SK-MEL-5 (cell line): ENCODE measurements at regions not wholly inside any gene's neighbourhood (a gene's known extent, or its start where the extent isn't known, plus 50 kb on each side); places are given as distances from the start of the nearest gene placed in this dataset.
A peak's percentile ranks its signal among the peaks of the same experiment; 100 is the strongest.
"Not testable (repeated sequence)": the region's sequence is repeated elsewhere in the genome, so short reads cannot be mapped to it uniquely, and the experiment has no call there.

Experiments used
- DNase-seq: peaks from one replicate; pipeline ENCODE4 v3.0.0-alpha.2; 2016; ENCODE audit warnings: low read depth, low spot score
- in situ Hi-C: cut with HindIII; loops from 2 replicates; pipeline ENCODE4 v1.10.0; 2016; ENCODE audit warnings: low sequenced_read_pairs, high pct_unique_total_duplicates, low pct_unique_long_range_greater_than_20kb

DNA sequence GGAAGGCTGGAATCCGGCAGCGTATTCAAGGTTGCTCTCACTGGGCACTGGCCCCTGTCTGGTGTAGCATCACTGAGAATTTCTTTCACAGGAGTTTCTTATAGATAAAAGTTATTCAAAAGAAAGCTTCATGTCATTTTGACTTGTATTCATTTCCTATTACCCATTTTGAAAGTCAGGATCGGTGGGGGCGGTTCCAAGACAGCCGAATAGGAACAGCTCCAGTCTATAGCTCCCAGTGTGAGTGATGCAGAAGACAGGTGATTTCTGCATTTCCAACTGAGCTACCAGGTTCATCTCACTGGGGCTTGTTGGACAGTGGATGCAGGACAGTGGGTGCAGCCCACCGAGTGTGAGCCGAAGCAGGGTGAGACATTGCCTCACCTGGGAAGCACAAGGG lies 51.5 kb upstream of the CDC42EP3 start:
- in situ Hi-C loops, DNase-seq: not testable (repeated sequence)

DNA sequence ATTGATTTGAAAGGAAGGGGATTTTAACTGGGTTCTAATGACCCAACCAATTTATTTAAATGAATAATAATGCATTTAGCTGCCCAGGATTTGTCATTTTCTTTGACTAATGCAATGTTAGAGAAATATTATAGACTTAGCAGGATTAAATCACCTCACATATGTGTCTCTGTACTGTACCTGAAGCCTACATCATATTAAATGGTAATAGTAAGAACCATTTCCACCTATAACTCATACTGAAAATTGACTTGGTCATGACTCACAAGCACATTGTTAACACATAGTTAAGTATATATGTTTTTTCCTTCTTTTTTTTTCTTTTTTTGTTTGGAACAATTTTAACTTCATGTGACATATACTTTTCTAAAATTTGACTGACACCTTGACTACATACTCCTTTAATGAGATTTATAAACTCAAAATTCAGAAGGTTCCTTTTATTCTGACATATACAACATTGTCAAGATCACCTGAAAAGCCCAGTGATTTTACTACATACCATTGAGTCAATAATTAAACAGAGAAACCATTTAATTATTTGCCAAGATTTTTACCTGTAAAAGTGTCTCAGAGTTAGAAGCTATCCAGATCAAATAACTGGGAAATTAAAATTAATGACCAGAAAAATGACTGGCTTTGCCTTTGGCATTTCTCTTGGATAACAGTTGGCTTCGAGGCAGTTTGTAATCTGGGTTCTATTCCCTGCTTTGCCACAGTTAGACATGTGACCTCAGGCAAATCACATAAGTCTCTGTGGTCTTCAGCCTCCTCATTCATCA lies 58.8 kb upstream of the CDC42EP3 start:
- DNase-seq, result no peak
- in situ Hi-C loops, result no loop called here

GRCh38 chr2:37732412-37732811 lies 61.0 kb upstream of the CDC42EP3 start:
- DNase-seq, in situ Hi-C loops: not testable (repeated sequence)

DNA sequence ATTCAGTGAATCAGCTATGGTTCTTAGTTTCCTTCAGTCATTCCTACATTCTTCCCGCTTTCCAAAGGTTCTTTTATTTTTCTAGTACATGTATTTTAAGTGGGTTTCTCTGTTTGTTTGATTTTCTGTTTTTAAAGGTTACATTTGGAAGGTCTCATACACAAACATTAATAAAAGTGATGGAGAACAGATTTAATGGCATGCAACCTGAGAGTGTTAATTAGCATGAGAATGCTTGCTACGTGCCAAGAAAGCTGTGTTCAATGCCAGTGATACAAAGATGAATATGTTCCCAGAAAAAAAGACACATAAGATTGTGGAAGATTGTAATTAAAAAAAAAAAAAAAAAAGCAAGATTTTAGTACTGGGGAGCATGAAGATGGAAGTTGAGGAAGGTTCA lies 61.8 kb upstream of the CDC42EP3 start:
- in situ Hi-C loops, result no loop called here
- no peak for DNase-seq

DNA sequence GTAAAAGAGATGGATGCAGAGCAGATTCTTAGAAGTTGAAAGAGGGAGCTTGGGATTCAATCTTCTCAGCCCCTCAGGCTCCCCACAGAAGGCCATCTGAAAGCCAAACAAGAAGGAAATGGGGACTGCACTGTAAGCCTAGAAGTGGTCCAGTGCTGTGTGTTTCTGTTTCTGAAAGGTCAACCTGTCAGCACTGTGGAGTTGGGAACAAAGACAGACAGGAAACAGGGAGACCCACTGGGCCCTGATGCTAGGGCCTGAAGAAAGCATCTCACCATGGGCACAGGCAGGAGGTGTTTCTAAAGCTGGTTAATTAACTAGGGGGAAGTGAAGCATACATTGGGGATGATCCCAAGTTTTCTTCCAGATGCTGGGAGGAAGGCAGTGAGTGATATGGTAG lies 62.5 kb upstream of the CDC42EP3 start:
- in situ Hi-C loops, DNase-seq: not testable (repeated sequence)

GRCh38 chr2:37734891-37735523 lies 63.6 kb upstream of the CDC42EP3 start:
- in situ Hi-C loops, DNase-seq: not testable (repeated sequence)

DNA sequence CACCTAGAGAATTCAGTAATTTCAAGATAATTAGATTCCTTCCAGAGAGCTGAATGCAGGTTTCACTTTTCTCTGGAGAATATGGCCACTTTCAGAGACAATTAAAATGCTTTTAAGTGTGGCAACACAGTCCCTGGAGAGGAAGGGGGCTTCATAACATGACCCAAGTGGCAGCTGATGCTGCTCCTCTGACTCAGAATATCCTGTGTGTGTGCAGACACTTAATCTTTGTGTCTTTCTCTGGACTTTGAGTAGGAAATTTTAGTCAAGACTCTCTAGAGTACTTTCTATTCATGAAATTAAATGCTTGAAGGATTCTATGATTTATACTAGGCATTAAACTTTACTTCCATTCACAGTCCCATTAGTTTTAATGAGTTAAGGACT lies 64.1 kb upstream of the CDC42EP3 start:
- DNase-seq, result not testable (repeated sequence)

DNA sequence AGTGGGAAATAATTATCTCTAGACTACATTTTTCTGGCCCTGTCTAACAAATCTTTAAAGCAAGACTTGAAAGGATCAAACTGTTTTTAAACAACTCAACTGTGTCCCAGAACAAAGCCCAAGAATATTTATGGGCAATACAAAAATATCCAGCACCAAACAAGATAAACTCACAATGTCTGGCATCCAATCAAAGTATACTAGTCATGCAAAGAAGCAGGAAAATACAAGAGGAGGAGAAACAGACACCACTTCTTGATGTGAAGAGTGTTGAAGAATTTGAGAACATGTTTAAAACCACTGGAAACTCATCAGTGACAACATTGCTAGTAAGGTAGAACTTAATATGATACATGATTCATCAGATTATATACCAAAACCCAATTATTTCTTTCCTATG lies 66.1 kb upstream of the CDC42EP3 start:
- in situ Hi-C loops, result no loop called here
- DNase-seq, result no peak

More for the DNA sequence above, 64.1 kb upstream of the CDC42EP3 start:
- in situ Hi-C loops, result not testable (repeated sequence)

DNA sequence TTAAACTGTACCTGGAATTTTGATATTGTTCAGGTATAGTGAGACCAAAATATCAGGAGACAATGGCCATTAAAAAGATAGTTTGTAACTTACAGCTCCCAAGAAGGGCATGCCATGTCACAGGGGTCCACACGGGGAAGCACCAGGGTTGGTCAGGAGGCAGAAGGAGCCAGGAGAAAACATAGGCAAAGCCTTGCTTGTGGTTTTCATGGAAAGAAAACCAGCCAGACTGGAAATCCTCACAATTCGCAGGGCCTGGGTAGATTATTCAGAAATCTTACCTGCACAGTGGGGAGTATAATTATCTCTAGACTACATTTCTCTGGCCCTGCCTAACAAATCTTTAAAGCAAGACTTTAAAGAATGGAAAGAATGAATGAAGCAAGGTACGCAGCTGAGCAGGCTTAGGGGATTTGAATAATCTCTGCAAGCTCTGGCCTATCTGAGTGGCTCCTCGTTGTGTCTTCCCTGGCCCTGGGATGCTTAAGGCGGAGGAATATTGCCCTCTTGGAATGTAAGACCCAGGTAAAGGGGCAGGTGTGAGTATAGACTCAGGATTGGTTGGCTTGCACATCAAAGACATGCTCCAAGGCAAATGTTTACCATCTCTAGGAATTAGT lies 66.9 kb upstream of the CDC42EP3 start:
- DNase-seq, result no peak
- in situ Hi-C loops, result no loop called here

DNA sequence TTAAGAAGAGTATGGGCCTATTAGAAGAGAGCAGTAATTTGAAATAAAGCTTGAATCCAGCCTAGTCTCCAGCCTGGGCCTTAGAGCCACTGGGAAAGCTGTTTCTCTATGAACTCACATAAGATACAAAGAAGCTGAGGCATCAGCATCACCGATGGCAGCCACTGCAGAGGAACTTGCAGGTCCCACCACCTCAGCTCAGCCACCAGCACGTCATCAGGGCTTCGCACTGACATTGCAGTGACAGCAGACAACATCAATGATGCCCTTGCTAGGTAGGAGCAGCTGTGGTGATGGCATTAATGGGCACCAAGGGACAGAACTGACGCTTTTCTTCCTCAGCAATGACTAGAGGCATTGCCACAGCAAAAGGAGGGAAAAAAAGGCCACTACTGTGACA lies 67.7 kb upstream of the CDC42EP3 start:
- DNase-seq, result no peak
- in situ Hi-C loops, result no loop called here

- in situ Hi-C loops, result no loop called here
These were observed 68.8 kb upstream of the CDC42EP3 start for GRCh38 chr2:37740164-37740739.

DNA sequence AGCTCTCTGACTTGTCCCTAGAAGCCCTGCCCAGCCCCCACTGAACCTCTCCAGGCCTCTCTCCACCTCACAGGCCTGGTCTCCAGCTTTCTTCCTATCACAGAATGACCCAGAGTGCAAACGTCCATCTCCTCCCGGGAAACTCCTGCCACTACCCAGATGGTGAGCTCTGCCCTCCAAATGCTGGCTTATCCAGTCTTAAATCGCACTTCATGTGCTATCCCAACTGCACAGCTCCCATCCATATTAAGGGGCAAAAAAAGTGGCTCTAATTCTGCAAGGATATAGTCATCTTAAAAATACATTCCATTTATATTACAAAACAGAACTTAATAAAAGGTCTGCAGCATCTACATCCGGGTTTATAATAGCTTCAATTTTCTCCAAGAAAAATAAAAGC lies 70.8 kb upstream of the CDC42EP3 start:
- no peak for DNase-seq
- in situ Hi-C loops, result no loop called here

More at GRCh38 chr2:37740164-37740739, 68.8 kb upstream of the CDC42EP3 start:
- no peak for DNase-seq

DNA sequence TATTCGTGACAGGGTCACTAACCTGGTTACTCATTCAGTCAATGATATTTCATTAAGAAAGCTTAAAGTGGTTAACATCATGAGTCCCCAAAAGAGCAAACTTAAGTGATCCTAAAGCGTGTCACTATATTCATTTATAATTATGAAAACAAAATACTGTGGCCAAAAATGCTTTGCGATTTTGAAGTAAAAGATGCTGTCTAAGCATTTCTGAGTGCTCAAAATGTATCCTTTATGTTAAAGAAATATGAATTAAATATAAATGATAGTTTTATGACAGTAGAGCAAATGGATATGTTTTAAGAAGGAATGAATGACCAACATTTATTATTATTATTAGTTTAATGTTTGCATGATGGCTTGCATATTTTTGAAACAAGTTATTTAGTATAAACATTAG lies 72.6 kb upstream of the CDC42EP3 start:
- DNase-seq, result no peak
- in situ Hi-C loops, result no loop called here

GRCh38 chr2:37744961-37745360 lies 73.5 kb upstream of the CDC42EP3 start:
- DNase-seq, in situ Hi-C loops: not testable (repeated sequence)

- in situ Hi-C loops, result not testable (repeated sequence)
- peak; percentile 22 for DNase-seq
These were observed 74.6 kb upstream of the CDC42EP3 start for GRCh38 chr2:37746011-37746410.

DNA sequence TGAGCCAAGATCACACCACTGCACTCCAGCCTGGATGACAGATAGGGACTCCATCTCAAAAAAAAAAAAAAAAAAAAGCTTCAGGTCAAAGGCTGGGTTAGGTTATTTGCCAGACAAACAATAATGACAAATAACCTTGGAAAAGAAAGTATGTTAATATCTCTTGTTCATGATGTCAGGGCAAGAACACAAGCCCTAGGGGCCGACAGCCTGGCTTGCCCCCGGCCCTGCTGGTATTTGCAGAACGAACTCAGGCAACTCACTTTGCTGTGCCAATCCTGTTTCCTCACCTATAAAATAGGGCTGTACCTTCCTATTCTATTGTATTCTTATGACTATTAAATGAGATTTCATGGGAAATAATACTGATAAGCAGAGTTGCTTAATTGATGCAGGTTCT lies 75.4 kb upstream of the CDC42EP3 start:
- in situ Hi-C loops, result no loop called here
- no peak for DNase-seq

GRCh38 chr2:37748541-37748940 lies 77.1 kb upstream of the CDC42EP3 start:
- in situ Hi-C loops, result no loop called here
- no peak for DNase-seq

GRCh38 chr2:37750286-37750685 lies 78.8 kb upstream of the CDC42EP3 start:
- DNase-seq, in situ Hi-C loops: not testable (repeated sequence)
